ENCODE measurements at regions not wholly inside any gene's neighbourhood (a gene's known extent, or its start where the extent isn't known, plus 50 kb on each side); places are given as distances from the start of the nearest gene placed in this dataset.

DNA sequence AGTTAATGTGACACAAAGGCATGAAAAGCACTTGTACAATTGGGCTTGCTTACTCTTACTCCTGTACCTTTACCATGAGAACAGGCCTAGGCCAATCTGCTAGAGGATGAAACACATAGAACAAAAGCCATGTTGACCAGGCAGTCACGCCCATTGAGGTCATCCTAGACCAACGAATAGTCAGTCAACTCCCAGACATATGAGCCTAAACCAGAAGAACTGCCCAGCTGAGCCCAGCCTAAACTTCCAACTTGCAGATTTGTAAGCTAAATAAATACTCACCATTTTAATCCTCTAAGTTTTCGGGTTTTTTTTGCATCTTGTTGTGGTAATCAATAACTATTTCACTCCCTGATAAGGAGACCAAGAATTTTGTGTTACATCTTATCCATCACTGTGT is 164.8 kb upstream of the ADRA1B start:
- DNase-seq (ENCODE audit: low read depth in 2 of 2), result no peak

DNA sequence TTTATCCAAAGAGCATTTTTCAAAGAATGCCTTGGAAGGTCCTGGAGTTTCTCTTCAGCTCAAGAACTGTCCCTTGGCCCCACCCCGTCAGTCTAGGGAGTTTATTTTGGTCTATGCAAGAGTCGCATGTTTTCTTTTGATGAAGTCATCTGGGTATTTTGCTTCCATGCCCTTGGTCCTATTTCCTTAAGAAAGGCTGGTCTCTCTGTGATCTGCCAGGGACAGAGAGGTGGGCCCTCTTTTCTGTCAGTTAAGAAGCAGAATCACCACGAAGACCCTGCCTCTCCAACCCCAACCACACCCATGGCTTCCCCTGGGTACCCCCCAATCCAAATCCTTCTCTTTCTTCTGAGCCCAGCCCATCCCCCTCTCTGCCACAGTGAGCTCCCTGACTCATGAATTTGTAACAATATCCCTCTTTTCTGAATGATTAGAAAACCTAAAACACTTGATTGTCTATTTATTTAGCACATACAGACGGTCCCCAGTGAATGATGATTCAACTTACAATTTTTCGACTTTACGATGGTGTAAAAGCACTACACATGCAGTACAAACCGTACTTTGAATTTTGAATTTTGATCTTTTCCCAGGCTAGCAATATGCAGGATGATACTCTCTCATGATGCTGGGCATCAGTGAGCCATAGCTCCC is 163.5 kb upstream of the ADRA1B start:
- no peak for DNase-seq (ENCODE audit: low read depth in 2 of 2)

DNA sequence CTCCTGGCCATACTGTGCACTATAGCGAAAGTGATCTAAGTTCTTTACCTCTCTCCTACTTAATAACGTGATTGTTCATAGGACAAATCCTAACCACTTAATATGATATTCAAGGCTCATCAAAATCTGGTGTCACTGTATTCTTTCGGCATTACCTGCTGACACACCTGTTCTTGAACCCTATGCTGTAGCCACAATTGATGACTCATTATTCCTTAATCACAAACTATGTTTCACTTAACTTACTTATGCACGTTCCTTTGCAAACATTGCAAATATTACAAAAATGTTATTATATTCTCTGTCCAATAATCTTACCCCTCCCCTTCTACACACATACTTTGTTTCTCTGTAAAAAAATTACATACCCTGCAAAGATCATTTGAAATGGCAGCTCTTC is 158.1 kb upstream of the ADRA1B start:
- no peak for DNase-seq (ENCODE audit: low read depth in 2 of 2)

DNA sequence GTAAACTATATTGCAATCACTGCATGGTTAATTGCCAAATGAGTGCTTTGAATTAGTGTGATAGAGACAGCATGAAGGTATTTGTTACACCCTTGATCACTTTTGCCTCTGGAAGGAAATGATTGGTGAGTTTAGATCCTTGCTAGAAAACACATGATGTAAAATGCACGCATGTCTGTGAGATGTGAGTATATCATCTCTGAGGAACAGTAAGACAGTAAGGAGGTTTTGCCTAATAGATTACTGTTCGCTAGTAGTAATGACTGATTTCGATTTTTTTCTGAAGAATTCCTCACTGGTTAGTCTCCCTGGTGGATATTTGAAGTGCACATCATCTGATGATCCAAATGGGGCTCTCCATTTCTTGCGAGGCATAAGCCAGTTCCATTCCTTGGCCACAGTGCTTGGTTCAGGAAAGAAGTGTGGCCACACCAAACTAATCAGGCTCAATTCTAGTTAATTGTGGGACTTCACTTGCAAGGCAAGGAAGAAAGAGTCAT is 156.4 kb upstream of the ADRA1B start:
- no peak for DNase-seq (ENCODE audit: low read depth in 2 of 2)

DNA sequence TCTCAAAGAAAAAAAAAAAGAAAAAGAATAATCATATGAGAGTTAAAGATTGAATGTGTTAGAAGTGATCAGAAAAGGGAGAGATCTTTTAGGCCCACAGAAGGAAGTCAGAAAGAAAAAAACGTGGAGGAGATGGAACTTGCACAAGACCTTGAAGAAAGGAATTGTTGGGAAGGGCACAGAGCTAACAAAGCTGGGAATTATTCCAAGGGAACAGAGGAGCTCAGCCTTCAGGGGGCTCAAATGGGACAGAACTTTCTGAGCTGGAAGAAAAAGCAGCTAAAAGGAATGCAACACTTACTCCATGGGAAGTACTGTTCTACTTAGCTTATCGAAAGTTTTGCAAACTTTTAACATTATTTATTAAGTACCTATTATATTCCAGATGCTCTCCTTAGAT is 153.4 kb upstream of the ADRA1B start:
- DNase-seq (ENCODE audit: low read depth in 2 of 2), result no peak

DNA sequence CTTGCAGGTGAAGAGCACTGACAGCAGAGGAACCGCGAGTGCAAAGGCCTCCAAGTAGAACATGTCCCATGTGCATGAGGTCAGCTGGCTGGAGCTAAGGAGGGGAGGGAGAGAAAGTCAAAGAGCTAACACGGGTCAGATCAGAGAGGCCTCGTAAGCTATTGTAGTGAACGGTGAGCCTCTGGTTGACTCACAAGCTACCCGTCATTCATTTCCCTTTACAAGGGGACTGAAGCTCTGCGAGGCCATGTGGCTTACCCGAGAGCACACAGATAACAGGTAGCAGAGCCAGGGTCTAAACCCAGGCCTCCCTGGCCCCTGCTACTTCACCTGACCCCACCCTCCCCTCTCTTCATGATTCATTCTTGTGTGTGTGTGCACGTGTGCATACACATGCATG is 152.7 kb upstream of the ADRA1B start:
- no peak for DNase-seq (ENCODE audit: low read depth in 2 of 2)

DNA sequence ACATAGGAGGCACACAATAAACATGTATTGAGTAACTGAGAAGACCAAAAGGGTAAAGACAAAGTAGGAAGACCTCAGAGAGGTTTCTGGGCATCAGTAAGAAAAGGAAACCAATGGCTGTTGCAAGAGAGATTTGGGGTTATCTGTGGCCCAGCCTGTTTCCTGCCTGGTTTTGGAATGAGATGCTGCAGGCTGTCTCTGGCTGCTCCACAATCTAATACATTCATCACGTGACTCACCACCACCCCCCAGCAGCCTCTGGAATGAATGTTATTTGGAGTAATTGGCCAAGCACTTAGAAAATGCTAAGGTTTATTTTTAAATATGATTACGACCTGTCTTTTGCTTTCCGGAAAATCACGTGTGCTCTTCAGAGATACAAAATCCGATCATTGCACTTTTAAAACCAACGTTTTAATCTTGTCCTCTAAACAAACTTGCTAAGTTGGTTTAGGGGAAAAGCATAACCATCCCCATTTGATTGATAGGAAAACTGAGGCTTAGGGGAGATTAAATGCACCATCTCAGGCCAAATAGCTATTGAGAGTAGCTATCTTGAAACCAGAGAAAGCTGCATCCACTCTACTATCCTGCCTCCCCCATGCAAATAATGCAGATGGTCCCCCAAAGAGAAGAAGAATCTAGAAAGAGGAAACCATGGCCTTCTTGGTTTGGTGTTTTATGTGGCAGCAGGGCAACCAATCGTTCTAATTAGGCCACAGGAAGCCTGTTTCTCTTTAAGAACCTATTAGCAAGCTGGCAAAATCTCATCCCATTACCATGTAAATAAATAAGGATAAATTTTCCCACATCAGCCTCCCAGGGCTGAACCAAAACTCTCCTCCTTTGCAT is 151.8 kb upstream of the ADRA1B start:
- DNase-seq (ENCODE audit: low read depth in 2 of 2), result no peak

DNA sequence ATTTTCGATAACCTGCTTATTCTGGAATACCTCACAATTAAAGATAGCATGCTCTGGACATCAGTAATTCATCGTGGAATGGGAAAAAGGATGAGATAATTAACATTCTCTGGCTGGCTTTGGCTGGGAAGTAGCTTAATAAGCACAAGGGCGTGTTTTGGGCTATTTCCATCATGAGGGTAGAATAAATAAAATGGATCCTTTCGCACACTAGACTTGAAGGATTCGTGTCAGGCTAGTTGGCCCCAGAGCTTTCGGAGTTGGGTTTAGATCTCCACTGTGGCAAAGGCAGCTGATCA is 151.2 kb upstream of the ADRA1B start:
- no peak for DNase-seq (ENCODE audit: low read depth in 2 of 2)

DNA sequence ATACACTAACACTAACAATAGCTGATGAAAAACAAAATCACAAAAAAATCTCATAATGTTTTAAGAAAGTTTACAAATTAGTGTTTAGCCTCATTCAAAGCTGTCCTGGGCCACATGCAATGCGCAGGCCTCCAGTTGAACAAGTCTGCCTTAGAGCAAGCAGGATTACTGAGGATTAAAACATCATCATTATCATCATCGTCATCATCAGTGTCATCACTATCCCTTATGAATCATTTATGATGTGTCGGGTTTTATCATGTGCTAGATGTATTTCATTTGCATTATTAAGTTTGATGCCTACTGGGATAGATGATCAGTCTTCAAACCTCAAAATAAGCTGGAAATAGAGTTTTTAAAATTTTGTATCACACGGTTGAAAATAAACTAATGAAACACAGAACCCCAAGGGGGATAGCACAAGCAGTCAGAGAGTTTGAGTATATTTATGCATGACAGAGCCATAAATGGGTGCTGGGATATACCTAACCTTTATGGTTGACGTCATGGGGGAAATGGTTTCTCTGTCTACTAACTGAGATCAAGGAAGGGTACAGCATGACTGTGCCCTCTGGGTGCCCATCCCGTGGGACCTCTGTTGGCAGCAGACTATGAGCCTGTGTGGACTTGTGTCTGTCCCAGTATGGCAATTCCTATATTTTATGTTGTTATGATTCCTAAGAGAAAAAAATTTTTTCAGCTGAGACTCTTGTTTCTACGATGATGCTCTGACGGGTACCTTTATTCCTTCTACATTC is 150.3 kb upstream of the ADRA1B start:
- no peak for DNase-seq (ENCODE audit: low read depth in 2 of 2)

DNA sequence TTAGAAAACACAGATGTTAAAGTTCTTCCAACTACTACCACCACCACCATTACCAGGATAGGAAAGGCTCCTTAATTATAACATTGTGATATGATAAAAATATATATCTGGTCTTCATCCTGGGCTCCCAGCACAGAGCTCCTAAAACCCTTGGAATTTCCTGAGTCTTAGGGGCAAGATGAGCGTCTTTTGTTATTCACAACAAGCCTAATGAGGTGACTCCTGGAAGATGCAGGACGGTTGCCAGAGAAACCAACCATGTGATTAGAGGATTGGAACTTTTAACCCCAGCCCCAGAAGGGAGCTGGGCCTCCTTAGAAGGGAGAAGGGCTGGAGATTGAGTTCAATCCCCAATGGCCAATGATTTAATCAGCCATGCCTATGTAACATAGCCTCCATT is 148.0 kb upstream of the ADRA1B start:
- DNase-seq (ENCODE audit: low read depth in 2 of 2), result no peak

DNA sequence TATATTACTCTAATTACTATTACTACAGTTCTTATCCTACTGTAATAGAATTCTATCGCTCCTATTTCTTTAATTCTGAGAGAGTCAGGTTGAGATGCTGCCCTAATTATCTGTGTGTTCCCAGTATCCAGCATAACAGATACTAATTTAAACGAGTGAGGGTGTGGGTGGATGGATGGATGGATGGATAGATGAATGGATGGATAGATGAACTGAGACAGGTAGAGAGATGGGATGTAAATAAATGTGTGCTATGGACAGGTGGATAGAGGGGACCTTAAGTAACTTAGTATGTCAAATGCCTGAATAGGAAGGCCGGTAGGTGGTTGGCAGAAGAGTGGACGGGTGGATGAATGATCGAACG is 143.6 kb upstream of the ADRA1B start:
- no peak for DNase-seq (ENCODE audit: low read depth in 2 of 2)

DNA sequence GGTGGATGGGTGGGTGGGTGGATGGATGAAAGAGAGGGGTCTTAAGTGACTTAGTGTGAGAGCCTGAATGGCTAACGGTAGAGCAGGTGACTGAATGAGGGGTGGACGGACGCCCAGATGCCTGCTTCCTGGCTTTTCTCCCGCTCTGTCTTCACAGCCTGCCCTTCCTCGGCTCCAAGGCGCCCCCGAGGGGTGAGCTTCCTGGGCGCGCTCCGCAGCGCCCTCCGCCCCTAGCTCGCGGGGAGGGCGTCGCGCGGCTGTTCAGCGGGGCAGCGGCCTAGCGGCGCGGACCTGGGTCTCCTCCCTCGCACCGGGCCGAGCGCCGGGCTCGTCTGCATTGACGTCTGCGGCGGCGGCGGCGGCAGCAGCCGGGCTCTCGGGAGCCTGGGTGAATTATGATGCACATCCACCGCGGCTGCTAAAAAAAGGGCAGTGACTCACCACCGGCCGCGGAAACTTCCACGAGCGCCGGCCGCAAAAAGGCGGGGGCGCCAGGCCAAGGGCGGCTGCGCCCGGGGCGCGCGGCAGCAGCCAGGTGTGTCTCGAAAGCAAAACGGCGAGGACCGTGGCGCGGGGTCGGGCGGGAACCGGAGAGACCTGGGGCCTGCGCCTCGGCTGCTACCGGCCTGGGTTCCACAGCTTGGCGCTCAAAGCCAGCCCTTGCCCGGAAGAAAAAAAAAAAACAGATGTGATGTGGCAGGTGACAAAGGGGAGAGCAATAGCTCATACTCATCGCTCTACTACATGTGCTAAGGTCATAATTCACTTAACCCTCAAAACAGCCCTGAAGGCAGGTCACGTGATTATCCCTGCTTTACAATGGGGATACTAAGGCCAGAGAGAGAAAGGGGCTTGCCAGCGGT is 143.0 kb upstream of the ADRA1B start:
- DNase-seq (ENCODE audit: low read depth in 2 of 2), result peak; percentile 61 to 77

DNA sequence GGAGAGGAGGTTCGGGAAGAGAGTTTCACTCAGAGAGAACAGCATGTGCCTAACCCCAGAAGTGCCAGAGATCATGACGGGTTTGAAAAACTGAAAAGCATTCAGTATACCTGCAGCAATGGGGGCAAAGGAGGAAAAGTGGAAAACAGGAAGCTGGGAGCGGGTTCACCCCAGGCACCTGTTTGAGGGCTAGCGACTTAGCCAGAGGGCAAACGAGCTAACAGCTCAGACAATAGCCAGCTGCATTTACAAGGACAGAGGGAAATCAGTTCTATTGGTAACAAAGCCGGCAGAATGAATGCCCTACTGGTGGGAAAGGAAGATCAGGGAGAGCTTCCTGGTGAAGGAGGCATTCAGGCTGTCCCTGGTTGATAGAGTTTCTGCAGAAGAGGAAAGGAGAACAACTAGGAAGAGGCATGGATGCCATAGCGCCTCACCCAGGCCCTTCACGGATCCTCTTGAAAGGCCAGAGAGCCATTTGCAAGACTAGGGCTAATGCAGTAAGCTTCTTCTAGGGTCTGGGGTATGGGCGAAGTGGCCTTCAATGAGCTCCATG is 141.7 kb upstream of the ADRA1B start:
- no peak for DNase-seq (ENCODE audit: low read depth in 2 of 2)

DNA sequence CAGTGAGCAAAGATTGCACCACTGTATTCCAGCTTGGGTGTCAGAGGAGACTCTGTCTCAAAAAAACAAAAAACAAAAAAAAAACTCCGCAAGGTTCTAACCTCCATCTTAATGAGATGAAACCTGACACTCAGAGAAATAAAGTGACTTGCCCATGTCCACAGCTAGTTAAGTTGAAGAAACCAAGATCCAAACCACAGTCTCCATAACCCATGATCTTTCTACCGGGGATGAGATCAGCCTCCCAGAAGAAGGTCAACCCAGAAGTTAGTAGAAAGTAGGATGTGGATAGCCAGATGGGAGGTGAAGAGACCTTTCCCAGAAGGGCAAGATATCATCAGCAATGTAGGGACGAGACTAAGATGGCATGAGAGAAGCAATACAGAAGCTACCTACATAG is 140.4 kb upstream of the ADRA1B start:
- DNase-seq (ENCODE audit: low read depth in 2 of 2), result no peak

DNA sequence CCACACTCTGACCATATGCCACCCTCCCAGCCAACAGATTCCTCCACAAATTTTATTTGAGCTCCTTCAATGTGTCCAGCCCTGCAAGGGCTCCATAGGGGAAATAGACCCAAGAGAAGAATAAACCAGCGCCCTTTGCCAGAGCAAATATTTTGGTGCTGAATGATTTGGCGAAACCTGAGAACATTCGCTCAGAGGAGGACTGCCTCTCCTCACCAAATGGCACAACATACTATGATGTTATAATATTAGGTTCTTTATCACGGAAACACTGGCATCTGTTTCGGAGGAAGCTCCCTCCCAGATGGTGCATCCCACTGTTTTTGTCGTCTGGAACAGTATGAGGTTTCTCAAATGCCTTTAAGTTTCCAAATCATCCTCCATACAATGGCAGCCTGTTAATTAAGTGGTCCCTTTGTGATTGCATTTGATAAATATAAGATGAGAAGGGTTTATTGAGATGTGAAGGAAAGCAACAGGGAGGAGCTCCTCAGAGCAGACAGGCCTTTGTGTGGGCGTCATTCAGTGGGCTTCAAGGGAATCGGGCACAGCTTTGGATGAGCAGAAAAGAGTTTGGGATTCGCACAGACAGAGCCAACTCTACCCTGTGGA is 139.1 kb upstream of the ADRA1B start:
- no peak for DNase-seq (ENCODE audit: low read depth in 2 of 2)

DNA sequence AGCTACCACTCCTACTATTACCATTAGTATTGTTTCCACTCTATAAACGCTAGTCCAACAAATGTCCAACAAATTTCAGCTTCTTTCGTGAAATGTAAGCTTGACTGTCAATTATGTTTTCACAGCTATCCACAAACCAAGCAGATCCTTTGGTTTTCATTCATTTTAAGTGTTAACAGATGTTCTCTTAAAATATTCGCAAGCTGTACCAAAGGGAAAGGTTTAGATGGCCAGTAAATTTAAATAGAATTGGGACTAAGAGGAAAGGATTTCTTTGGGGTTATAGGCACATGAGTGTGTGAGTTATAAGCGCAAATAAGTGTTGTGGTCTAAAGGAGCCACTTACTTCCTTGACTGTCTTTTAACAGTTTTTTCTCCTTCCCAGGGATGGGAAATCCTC is 136.8 kb upstream of the ADRA1B start:
- no peak for DNase-seq (ENCODE audit: low read depth in 2 of 2)

DNA sequence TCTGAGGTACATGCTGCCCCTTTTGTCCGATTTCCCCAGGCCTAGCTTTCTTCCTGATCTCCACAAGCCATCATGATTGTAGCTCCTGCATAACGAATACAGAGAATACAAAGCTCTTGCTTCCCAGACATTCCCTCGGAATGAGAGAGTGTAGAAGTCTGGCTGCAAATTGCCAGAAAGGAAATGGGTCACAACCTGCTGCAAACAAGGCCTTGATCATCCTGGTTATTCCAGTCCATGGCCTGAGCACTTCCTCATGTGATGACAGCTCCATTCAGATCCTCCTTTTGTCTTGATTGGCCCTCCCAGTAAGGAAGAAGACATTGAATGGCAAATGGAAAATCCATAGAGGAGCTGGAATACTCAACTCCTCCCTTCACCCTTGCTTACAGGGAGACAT is 136.0 kb upstream of the ADRA1B start:
- DNase-seq (ENCODE audit: low read depth in 2 of 2), result no peak

DNA sequence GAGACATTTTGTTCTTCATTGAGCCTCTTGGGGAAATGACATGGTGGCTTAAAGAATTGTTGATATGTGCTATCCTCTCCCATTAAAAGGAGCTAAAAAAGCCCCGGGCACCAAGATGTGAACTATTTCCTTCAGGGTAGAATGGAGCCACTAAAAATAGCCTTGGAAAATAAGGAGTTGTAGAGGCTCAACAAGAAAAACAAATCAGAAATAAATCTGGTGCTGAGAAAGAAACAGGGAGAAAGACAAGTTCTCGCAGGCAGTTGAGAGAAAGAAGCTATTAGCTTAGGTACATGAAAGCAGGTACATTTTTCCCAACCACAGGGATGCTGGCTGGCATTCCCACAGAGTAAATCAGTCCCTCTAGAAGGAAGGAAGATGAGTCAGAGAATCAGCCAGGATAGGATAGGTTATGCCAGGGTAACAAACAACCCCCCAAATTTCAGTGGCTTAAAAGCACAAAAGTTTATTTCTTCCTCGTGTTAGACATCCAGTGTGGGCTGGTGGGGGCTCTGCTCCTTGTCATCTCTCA is 134.6 kb upstream of the ADRA1B start:
- no peak for DNase-seq (ENCODE audit: low read depth in 2 of 2)

DNA sequence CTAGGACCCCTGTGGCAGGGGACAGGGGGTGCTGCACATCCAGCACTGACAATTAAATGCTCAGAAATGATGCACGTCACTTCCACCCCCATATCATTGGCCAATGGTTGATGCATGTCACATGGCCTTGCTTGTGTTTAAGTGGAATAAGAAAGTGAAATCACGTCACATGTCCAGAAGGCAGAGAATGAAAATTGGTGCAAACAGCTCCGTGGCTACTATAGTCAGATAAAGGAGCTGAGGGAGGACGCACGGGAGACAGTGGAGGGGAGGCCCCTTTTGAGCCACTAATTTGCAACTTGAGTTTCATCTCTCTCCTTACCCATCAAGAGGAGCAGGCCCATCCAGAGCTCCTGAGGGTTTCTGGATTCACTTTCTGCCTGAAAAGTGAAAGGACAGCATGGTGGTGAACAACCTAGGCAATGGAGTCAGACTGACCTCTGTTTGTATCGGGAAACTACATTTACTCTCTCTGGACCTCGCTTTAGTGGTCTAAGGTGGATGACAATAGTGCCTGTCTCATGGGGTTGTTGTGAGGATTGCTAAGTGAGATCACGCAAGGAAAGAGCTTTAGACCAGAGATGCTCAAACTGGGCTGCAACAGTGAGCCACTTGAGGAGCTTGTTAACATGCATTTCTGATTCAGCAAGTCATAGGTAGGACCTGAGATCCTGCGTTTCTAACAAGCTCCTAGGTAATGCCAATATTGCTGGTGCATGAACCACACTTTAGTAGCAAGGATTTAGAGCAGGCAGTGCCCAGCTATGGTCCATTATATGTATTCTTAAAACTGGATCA is 133.9 kb upstream of the ADRA1B start:
- DNase-seq (ENCODE audit: low read depth in 2 of 2), result no peak

DNA sequence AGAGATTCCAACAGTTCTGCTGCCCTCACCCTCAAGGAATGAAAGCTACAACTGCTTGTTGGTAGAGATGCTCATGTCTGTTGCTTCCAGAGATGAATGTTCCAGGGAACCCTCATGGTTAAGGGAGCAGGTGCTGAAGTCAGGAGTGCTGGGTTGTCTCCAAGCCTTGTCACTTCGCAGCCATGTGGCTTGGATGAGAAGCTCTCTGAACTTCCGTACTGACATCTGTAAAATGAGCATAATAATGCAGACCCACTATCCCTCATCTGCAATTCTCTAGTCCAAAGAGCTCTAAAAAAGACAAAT is 133.3 kb upstream of the ADRA1B start:
- DNase-seq (ENCODE audit: low read depth in 2 of 2), result no peak
